Caki2 (cell line): ENCODE measurements at regions not wholly inside any gene's neighbourhood (a gene's known extent, or its start where the extent isn't known, plus 50 kb on each side); places are given as distances from the start of the nearest gene placed in this dataset.

ENCODE experiments used
- DNase-seq: peaks from one replicate; pipeline ENCODE4 v3.0.0-alpha.2; 2015; ENCODE audit warnings: low read depth
- in situ Hi-C: cut with HindIII; loops from 2 replicates; pipeline ENCODE4 v1.10.0; 2016; ENCODE audit warnings: low sequenced_read_pairs, low pct_unique_long_range_greater_than_20kb, mixed read lengths

GRCh38 chr9:77084094-77084493, 64.6 kb downstream of the FOXB2 start:
- no peak for DNase-seq
- in situ Hi-C loops = no loop called here

- no peak for DNase-seq
- in situ Hi-C loops = no loop called here
Measured at GRCh38 chr9:77085416-77085815, 66.0 kb downstream of the FOXB2 start.

- DNase-seq = no peak
- in situ Hi-C loops = no loop called here
Measured at GRCh38 chr9:77087506-77087905, 68.1 kb downstream of the FOXB2 start.

GRCh38 chr9:77092536-77092935, 73.1 kb downstream of the FOXB2 start:
- in situ Hi-C loops = no loop called here
- peak; percentile 26 for DNase-seq

- no peak for DNase-seq
- in situ Hi-C loops = no loop called here
Measured at GRCh38 chr9:77094150-77094549, 74.7 kb downstream of the FOXB2 start.

GRCh38 chr9:77097335-77097734, 77.9 kb downstream of the FOXB2 start:
- in situ Hi-C loops = no loop called here
- DNase-seq = no peak

- no peak for DNase-seq
- in situ Hi-C loops = no loop called here
Measured at GRCh38 chr9:77099388-77099787, 77.9 kb upstream of the VPS13A start.

GRCh38 chr9:77111408-77111807, 65.9 kb upstream of the VPS13A start:
- no peak for DNase-seq

GRCh38 chr9:77125665-77126064, 51.7 kb upstream of the VPS13A start:
- DNase-seq = no peak
- in situ Hi-C loops = no loop called here

More at GRCh38 chr9:77111408-77111807, 65.9 kb upstream of the VPS13A start:
- in situ Hi-C loops = no loop called here

GRCh38 chr9:77127071-77127470, 50.3 kb upstream of the VPS13A start:
- in situ Hi-C loops = no loop called here
- DNase-seq = no peak
